HG03565 (cell line): ENCODE measurements at regions not wholly inside any gene's neighbourhood (a gene's known extent, or its start where the extent isn't known, plus 50 kb on each side); places are given as distances from the start of the nearest gene placed in this dataset.
"Not testable (repeated sequence)": the region's sequence is repeated elsewhere in the genome, so short reads cannot be mapped to it uniquely, and the experiment has no call there.

Source experiments
- ATAC-seq: cut with Tn5 transposase; IDR thresholded peaks from one replicate; pipeline ENCODE4 v1.9.1; 2021; ENCODE audit warnings: mild to moderate bottlenecking, moderate library complexity; ENCODE audit not compliant: unreplicated experiment

DNA sequence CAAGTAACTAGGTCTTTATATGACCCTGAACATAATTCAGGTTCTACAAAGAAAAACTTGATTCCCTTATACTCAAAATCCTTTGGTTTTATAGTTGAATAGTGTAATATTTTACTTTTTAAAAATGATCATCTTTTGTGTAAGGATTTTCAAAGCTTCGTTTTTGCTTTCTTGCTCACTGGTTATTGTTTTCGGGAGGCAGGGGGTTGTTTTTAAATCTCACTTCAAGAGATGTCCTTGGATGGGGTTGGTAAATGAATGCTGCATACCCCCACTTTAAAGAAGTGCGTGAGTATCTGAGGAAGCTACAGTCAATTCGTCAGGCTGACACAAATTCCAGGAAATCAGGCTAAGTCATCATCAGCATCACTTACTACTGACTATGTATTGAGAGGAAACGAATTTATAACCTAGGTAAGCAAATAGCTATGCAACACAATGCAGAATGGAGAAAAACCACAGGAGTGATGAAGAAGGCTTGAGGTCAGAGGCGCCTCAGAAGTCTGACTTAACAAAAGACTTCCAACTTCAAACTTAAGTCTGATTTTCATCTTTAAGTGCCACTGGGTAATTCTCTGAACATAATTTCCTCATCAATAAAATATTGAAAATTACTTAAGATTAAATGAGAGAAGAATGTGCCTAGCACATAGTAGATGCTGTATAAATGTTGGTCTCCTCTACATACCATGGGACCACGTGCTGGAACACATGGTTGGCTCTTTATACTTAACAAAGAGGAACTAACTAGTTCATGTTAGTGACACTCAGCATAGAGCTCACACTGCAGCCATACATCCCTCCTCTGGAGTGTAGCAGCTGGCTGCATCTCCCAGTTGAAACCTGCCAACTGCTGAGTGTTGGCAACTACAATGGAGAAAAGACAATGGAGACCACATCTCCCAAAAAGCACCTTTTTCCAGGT lies 106.0 kb upstream of the KIF2A start:
- ATAC-seq: no peak

DNA sequence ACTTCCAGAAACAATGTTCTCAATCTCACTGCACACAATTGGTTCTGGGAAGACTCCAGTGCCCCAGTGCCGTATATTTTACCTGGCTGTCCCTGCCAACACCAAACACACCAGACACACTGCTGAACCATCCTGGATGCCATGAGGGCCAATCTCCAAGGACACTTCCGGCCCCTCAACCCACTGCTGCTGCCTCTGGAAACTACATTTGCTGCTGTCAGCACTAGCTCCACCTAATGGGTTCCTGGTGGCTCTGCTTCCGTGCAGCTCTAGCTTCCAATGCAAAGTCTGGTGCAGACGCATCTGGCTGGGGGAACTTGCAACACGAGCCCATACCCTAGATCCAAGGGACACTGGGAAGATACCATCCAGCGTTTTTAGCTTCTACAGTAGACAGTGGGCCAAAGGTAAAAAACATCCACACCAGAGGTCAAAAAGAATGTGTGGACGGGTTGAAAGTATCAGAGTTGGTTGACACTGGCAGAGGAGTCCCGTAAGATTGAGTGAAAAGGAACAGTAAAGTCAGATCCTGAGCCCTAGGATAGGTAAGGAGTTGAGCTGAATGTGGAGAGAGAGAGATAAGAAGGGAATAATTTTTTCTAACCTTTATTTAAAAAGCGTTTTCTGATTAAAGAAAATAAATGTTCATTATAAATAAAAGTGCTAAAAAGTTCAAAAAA lies 99.7 kb upstream of the KIF2A start:
- no peak for ATAC-seq

DNA sequence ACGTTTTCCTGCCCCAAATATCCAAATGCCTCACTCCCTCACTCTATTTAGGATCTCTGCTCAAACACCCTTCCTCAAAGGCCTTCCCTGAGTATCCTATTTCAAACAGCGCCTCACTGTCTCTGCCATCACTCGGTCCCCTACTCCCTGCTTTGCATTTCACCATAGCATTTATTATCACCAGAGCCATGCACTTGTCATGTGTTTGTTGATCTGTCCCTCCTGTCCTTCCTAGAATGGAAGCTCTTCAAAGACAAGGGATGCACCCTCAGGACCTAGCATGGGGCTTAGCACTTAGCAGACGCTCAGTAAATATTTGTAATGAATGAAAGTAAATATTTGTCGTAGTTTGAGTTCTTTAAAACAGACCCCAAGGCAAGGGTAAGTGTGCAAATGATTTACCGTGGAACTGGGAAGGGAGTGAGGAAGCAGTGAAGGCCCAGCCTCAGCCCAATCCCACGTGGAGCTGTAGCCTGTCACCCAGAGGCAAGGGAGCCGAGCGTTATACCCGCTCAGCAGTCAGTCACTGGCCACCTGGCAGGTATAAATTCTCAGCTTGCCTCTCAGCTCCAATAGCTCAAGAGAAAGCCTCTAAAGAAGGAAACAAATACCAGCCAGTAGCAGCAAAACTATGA lies 97.7 kb upstream of the KIF2A start:
- ATAC-seq: no peak

DNA sequence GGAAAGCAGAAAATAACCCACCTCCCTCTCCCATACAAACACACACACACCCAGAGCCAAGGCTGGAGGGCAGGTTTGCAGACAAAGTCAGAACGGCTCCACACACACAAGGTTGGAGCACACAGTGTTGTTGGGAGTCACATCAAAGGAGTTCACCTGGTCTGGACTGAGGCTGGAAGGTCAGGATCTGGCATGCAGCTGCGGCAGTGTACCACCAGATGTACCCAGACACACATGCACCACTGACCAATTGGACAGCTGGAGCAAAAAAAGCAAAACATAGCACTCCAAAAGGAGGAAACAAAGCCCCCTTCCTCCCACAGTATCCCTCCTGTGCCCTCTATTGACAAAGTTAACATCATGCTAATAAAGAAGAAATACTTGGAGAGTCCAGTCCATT lies 94.6 kb upstream of the KIF2A start:
- ATAC-seq: no peak

DNA sequence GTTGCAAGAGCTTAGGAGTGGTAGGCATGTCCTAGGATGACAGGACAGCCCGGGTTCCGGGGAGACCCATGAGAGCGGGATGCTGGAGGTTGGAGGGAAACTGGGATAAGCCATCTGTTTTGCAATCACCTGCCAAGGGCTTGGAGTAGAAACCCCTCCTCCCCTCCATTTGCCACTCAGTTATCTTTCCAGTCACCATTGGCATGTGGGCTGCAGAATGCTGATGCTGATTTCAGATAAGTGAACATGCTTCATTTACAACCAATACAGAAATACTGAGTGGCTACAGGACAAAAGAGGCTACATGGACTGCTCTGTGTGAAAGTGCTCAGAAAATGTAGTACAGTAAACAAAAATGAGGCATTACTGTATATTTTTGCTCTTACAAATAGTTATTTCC lies 93.4 kb upstream of the KIF2A start:
- ATAC-seq: no peak

DNA sequence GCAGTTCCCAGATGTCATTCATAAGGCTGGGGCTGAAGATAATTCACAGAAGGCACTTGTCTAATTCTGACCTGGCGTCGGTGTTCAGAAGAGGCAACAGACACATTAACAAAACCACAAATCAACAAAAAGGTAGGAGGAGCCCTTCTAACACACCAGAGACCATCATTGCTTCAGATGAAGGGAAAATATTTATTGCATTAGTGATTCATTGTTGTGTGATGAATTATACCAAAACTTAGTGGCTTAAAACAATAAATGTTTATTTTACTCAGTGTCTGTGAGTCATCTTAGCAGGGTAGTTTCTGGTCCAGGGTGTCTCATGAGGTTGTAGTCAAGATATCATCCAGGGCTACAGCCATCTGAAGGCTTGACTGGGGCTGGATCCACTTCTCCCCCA lies 91.3 kb upstream of the KIF2A start:
- ATAC-seq: no peak

DNA sequence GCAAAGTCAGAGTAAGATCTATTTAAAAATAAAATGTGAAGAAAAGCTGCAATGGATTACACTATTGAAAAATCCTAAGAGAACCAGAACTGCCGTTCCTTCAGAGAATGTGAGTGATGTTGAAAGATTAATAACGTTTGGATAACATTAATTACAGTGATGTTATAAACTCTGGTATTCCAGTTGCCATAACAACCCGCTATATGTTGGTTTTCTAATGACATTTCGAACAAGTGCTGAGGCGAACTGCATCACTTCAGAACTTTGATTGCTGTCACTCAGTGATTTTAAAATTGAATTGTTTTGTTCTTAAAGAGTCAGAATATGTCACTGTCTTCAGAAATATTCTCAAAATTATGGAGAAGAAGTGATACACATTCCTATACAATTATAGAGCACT lies 89.4 kb upstream of the KIF2A start:
- not testable (repeated sequence) for ATAC-seq

DNA sequence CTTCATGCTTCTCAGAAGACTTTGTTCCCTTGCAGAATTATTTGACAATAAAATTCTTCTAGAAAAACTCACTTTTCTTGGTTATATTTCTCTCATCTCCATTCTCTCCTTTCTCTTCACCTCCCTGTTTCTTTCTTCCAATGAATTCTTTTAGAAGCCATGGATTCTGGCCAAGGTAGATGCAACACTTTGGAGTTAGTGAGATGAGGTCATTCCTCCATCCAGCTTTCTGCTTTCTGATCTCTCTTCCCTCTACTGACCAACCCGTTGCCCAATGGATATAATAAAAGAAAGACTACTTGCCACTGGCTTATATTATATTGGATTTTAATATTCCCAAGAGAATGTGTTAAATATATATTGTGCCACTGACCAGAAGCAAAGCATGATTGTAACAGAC lies 88.9 kb upstream of the KIF2A start:
- ATAC-seq: not testable (repeated sequence)

DNA sequence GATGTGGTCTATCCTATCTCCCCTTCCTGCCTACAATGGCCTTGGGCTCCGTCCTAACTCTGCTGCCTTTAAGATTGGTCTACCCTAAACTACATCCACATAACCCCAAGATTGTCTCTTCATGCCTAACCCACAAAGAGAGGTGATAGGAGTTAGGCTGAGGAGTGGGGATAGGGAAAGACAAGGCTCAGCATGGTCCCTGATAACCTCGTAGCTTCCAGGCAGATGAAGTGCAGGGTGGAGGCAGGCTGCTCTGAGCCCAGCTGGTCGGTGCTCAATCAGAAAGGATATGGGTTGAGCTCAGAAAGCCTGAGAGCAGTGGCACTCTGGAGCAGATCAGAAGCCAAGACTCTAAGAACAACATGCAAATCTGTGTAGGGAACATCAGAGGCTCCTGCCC lies 87.1 kb upstream of the KIF2A start:
- ATAC-seq: not testable (repeated sequence)

DNA sequence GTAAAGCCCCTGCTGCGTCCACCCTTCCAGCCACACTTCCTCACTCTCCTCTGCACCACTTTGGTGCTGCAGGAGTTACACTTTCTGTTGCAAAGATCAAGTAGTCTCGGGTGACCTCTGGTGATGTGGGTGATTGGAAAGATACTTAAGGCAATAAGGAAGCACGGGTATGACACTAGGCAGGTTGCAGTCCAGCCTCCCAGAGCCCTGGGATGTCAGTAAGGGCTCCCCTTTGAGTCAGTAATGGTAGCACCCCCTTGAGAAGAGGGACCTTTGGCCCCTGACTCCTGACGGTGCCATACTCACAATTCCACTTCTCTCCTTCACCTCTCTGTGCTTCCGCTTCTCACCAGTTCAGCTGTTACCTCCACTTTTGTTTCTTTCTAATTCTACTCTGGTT lies 84.1 kb upstream of the KIF2A start:
- not testable (repeated sequence) for ATAC-seq

DNA sequence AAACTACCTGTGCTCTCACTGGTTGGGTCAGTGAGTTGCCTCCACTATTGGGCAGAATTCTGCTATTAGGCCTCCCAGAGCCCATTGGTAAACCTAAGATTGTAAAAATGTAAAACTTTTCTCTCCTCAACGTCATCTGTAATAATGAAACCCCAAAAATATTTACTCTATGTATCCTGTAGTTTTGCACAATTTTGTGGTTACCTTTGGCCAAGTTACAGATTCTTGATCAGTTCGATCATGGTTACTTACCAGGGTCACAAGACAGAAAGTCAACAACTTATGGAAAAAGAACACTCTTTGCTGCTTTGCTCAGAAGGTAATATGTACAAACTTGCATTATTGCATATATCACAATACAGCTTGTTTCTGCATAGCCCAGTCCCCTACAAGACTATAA lies 83.7 kb upstream of the KIF2A start:
- not testable (repeated sequence) for ATAC-seq

DNA sequence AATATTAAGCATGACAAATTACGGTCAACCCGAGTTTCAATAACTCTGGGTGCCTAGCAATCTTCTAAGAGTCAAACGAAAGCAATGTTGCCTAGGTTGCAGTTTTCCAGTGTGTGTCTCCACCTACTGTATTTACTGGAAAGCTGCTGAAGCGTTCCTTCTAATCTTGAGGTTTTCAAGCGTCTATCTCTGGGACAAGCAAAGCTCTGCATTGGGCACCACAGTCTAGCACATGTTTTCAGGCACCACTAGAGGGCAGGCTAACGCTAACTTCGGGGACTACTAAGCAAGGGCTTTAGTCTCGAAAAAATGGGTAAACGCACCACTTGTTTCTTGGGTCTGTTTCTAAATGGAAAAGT lies 82.7 kb upstream of the KIF2A start:
- ATAC-seq: peak; percentile 92

DNA sequence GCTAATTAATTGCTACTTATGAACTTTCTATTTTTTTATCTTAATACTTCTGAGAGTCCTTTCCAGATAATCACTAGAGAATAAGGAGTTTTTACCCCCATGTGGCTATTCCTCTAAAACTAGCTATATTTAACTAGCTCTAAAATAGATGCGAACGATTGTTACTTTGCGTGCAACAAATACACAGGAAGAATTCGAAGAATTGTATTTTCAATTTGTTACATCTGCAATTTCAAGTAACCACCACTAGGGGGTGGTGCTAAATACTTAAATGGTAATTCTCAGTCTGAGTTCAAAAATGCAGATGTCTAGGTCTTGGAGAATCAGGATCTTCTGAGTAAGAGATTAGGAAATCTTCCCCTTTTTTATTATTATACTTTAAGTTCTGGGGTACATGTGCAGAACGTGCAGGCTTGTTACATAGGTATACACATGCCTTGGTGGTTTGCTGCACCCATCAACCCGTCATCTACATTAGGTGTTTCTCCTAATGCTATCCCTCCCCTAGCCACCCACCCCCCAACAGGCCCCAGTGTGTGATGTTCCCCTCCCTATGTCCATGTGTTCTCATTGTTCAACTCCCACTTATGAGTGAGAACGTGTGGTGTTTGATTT lies 80.9 kb upstream of the KIF2A start:
- not testable (repeated sequence) for ATAC-seq

DNA sequence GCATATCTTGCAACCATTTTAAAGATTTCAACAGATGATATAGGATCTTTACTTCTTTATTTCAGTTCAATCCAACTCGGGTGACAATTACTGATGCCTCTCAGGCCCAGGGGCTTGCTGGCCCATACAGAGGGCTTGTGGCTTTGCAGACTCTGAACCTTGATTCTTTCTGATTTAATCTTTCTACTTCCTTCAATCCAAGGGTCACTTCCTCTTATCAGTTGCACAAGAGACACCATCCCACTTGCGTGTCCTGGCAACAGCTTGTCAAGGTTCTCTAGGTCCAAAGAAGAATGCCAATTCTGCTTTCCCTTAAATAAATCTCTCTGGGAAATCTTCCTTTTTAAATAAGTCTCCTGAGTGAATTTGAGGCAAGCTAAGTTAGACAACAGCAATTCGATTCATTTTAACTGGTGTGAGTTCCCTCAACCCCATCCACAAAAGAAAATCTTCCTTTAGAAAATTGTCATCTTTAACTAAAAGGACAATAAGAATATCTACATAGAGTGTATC lies 75.1 kb upstream of the KIF2A start:
- not testable (repeated sequence) for ATAC-seq

DNA sequence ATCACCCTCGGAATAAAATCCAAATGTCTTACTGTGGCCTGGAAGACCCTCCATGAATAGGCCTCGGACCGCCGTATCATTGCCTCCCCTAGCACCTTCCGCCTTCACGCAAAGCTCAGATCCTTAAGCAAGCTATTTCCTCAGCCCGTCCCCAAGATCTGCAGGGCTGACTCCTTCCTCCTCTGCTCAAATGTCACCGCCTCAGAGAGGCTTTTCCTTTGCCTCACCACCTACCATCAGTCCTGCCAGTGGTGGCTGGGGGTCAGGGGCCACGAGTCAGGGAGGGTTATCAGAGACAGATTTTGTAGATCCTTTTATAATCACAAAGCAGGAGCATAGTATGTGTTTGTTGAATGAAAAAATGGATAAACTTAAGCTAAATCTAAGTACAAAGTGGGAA lies 74.4 kb upstream of the KIF2A start:
- ATAC-seq: no peak

DNA sequence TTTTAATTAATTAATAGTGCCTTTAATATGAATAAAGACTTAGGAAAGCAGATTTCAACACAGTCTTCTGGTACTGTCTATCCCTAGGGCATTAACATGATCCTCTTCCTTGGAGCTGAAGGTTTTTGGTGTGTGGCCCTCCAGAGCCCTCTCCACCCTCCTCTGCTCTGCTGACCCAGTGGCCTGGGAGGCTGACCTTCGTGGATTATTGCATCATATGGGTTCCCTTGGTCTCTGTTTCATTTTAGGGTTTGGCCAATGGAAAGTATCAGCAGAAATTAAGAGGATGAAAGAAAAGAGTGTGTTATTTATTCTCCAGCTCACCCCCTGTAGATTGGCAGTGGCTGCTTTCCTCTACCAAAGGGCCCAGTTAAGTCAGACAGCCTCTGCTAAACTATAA lies 73.8 kb upstream of the KIF2A start:
- ATAC-seq: not testable (repeated sequence)

DNA sequence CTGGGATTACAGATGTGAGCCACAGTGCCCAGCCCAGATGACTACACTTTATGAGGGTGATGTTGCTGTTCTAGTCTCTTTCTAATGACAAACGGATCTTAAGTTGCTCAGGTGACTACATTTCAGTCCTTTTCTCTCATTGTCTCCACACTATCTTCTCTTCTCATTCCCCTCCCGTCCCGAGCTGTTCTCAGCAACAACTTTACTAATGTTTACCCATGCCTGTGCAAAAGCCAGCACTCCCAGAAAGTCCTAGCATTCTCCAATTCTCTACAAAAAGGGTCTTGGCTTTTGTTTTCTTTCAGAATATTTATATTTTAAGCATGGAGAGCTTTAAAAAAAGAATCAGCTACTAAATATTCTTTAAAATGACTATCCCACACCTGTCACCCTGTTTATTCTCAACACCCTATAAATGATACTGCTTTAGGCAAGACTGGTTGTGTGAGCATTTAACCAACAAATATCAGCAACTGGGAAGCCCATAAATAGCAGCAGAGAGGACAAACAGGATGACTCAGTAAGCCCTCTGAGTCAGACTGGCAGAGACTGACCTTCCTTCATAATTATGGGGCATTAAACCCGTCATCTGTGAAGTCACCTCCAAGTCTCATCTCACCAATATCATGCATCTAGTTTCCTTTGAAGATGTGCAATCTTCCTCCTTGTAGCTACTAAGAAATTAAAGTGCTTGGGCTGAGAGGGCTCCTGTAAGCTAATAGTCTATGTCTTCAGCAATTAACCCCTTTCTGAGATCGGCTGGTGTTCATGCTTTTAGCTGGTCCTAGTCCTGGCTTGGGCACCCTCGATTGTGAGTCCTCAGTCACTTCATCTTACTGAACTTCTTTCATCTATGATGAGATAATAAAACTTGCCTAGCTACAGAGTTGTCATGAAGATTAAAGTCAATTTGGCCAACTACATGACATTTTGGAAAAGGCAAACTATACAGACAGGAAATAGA lies 72.6 kb upstream of the KIF2A start:
- ATAC-seq: peak; percentile 66

DNA sequence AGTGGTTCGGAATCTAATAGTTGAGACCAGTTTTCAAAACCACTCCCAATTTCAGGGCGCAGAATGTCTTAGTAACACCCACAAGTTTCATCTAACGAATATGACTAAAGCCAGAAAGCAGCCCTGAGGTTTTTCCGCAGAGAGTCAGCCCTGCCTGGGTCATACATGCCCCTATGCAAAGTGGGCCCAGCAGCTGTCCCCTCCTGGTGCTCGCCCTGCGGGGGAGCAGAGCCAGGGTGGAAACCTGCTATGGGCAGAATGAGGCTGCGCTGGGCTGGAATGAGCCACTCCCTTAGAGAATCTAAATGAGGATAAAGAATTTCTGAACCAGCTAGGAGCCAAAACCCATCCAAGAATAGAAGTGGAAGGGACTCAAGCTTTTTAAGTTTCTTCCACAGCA lies 69.4 kb upstream of the KIF2A start:
- ATAC-seq: peak; percentile 56

DNA sequence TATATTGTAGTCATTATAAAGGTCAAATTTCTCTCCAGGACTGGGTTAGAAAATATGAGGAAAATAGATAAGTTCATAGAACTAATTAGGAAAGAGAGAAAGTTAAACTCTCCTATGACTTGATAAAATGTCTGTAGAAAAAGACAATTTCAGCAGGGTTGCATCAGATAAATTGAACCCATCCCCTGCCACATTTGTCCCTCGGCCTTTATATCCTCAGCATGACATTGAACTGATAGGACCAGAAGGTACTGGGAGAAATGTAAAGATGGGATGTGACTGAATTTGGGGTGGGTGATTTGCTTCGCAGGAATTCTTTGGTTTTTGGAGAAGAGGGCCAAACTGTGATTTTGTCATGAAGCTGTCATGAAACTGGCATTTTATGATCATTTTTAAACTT lies 68.1 kb upstream of the KIF2A start:
- not testable (repeated sequence) for ATAC-seq

DNA sequence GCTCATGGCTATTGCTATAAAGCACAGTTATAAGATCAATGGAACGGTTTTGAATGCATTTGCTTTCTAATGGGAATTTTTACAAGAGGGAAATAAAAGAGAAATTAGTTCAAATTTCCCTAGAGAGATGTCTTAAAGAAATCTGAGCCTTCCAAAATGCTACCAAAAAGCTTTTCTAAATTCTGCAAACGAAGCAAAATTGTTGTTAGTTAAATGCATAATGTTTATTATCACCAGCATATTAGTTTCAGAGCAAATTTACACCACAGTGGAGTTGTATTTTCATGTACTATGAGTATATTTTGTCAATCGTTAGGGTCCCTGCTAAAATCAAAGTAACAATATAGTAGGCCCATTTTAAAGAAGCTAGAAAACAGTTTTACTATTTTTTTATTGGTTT lies 67.4 kb upstream of the KIF2A start:
- not testable (repeated sequence) for ATAC-seq
